GM23338 (cell line): ENCODE measurements at regions not wholly inside any gene's neighbourhood (a gene's known extent, or its start where the extent isn't known, plus 50 kb on each side); places are given as distances from the start of the nearest gene placed in this dataset.

Experiments used
- ATAC-seq: fragments of 200-7000 bp; cut with Tn5 transposase; 3 replicates; pipeline ENCODE4 v1.9.1; 2020
- DNase-seq: peaks from one replicate; pipeline ENCODE4 v3.0.0-alpha.2; 2015; ENCODE audit warnings: low spot score
- H2AFZ ChIP-seq: fragments of 200-600 bp; sonication (generic); 2 replicates; pipeline ENCODE4 v1.8.0; 2016; ENCODE audit warnings: antibody characterized with exemption, mild to moderate bottlenecking, moderate library complexity
- H3F3A ChIP-seq: fragments of 200-600 bp; sonication (generic); replicated peaks from 2 replicates; pipeline ENCODE4 v1.8.0; 2017; ENCODE audit warnings: antibody characterized with exemption, mixed run types, low read depth
- H3K27ac ChIP-seq: fragments of 200-600 bp; sonication (generic); 2 replicates; pipeline ENCODE4 v1.6.1; 2016; ENCODE audit warnings: low read depth
- H3K27me3 ChIP-seq: fragments of 200-600 bp; sonication (generic); 2 replicates; pipeline ENCODE4 v1.8.0; 2016; ENCODE audit warnings: mild to moderate bottlenecking, mixed run types, moderate library complexity; ENCODE audit not compliant: insufficient read depth
- H3K36me3 ChIP-seq: fragments of 200-600 bp; sonication (generic); 2 replicates; pipeline ENCODE4 v1.8.0; 2016; ENCODE audit warnings: mild to moderate bottlenecking; ENCODE audit not compliant: insufficient read depth
- H3K4me1 ChIP-seq: fragments of 200-600 bp; sonication (generic); 2 replicates; pipeline ENCODE4 v1.8.0; 2016; ENCODE audit warnings: mild to moderate bottlenecking, moderate library complexity; ENCODE audit not compliant: insufficient read depth
- H3K4me2 ChIP-seq: fragments of 200-600 bp; sonication (generic); 2 replicates; pipeline ENCODE4 v1.7.1; 2017; ENCODE audit warnings: mixed run types
- H3K4me3 ChIP-seq: fragments of 200-600 bp; sonication (generic); 2 replicates; pipeline ENCODE4 v1.6.1; 2016; ENCODE audit warnings: mixed run types
- H3K79me2 ChIP-seq: fragments of 200-600 bp; sonication (generic); replicated peaks from 2 replicates; pipeline ENCODE4 v1.8.0; 2017; ENCODE audit warnings: mild to moderate bottlenecking; ENCODE audit not compliant: insufficient read depth
- H3K9me2 ChIP-seq: fragments of 200-600 bp; sonication (generic); 2 replicates; pipeline ENCODE4 v1.8.0; 2017; ENCODE audit not compliant: insufficient read depth
- H4K20me1 ChIP-seq: fragments of 200-600 bp; sonication (generic); replicated peaks from 2 replicates; pipeline ENCODE4 v1.8.0; 2017; ENCODE audit warnings: mild to moderate bottlenecking; ENCODE audit not compliant: insufficient read depth
- H3K27ac Mint-ChIP-seq: 2 replicates; pipeline ENCODE4 v1.8.0; 2020; ENCODE audit warnings: inconsistent platforms, mild to moderate bottlenecking, moderate library complexity, mixed read lengths
- H3K27me3 Mint-ChIP-seq: 3 replicates; pipeline ENCODE4 v1.8.0; 2022; ENCODE audit warnings: low read depth, mild to moderate bottlenecking, moderate library complexity, mixed read lengths, inconsistent platforms; ENCODE audit not compliant: insufficient read depth, poor library complexity
- H3K36me3 Mint-ChIP-seq: 3 replicates; pipeline ENCODE4 v1.8.0; 2021; ENCODE audit warnings: low read depth, mild to moderate bottlenecking, inconsistent platforms, moderate library complexity, mixed read lengths
- H3K4me1 Mint-ChIP-seq: 3 replicates; pipeline ENCODE4 v1.8.0; 2020; ENCODE audit warnings: mild to moderate bottlenecking, inconsistent platforms, mixed read lengths
- H3K4me3 Mint-ChIP-seq: 3 replicates; pipeline ENCODE4 v1.8.0; 2021; ENCODE audit warnings: moderate library complexity, mild to moderate bottlenecking, inconsistent platforms, mixed read lengths
- H3K9me3 Mint-ChIP-seq: 3 replicates; pipeline ENCODE4 v1.8.0; 2020; ENCODE audit warnings: moderate library complexity, mild to moderate bottlenecking, inconsistent platforms, mixed read lengths
- CREB1 ChIP-seq: fragments of 250-450 bp; sonication (Bioruptor Pico); IDR thresholded peaks from 2 replicates; pipeline ENCODE4 v1.5.0; 2020; ENCODE audit warnings: low read depth, mild to moderate bottlenecking, moderate library complexity
- EZH2 ChIP-seq: fragments of 200-600 bp; sonication (generic); IDR thresholded peaks from one replicate; pipeline ENCODE4 v1.8.0; 2017; ENCODE audit warnings: antibody characterized with exemption, mild to moderate bottlenecking, low read depth; ENCODE audit not compliant: unreplicated experiment
- EZH2phosphoT487 ChIP-seq: fragments of 200-600 bp; sonication (generic); IDR thresholded peaks from one replicate; pipeline ENCODE4 v1.8.1; 2018; ENCODE audit warnings: antibody characterized with exemption; ENCODE audit not compliant: unreplicated experiment
- JUNB ChIP-seq: IDR thresholded peaks from one replicate; pipeline ENCODE4 v1.6.1; 2016; ENCODE audit warnings: antibody characterized with exemption; ENCODE audit not compliant: unreplicated experiment
- NANOG ChIP-seq: IDR thresholded peaks from 2 replicates; pipeline ENCODE4 v1.6.1; 2016; ENCODE audit warnings: antibody characterized with exemption, borderline replicate concordance
- STAT1 ChIP-seq: IDR thresholded peaks from one replicate; pipeline ENCODE4 v1.6.1; 2016; ENCODE audit warnings: antibody characterized with exemption; ENCODE audit not compliant: unreplicated experiment
- ZNF114 ChIP-seq: fragments of 250-450 bp; sonication (Bioruptor Pico); IDR thresholded peaks from 2 replicates; pipeline ENCODE4 v1.5.0; 2020; ENCODE audit warnings: mild to moderate bottlenecking, moderate library complexity
- ZNF331 ChIP-seq: fragments of 250-450 bp; sonication (Bioruptor Pico); IDR thresholded peaks from 2 replicates; pipeline ENCODE4 v1.5.0; 2020; ENCODE audit warnings: low read depth, mild to moderate bottlenecking, moderate library complexity
- TF ChIP-seq, protein P1 (sequence below): IDR thresholded peaks from one replicate; pipeline ENCODE4 v1.6.1; 2018; ENCODE audit warnings: antibody characterized with exemption; ENCODE audit not compliant: unreplicated experiment
- TF ChIP-seq, protein P2 (sequence below): IDR thresholded peaks from 2 replicates; pipeline ENCODE4 v1.6.1; 2016; ENCODE audit warnings: antibody characterized with exemption
- TF ChIP-seq, protein P3 (sequence below), 2 experiments: fragments of 200-600 bp in 1 of 2; sonication (generic) in 1 of 2; conservative IDR thresholded peaks; 2 replicates each; pipeline versions ENCODE4 v1.5.1 to v1.6.1; 2016 to 2017; ENCODE audit warnings: antibody characterized with exemption in 2 of 2, low read depth in 2 of 2, mild to moderate bottlenecking in 2 of 2, moderate library complexity in 1 of 2
- TF ChIP-seq, protein P4 (sequence below): fragments of 250-450 bp; sonication (Bioruptor Pico); IDR thresholded peaks from 2 replicates; pipeline ENCODE4 v1.5.0; 2020; ENCODE audit warnings: mild to moderate bottlenecking, moderate library complexity

DNA sequence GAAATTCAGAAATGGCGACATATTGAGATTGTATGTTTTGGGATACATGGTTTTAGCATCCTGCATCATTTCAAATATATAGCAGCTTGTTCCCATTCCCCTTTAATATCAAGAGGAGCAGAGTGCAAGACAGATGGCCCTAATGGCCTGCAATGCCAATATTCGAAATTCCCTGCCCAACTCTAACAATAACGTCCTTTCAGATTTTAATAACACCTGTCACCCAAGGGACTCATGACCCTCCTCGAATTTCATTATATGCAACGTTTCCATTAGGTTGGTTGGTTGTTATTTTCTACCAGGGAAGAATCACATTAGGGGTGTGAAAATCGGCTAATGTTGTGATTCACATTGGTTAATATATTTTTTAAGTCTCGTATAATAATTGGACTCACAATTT is 170.0 kb downstream of the TNFSF13B start (continued):
- TF ChIP-seq, protein P1, sequence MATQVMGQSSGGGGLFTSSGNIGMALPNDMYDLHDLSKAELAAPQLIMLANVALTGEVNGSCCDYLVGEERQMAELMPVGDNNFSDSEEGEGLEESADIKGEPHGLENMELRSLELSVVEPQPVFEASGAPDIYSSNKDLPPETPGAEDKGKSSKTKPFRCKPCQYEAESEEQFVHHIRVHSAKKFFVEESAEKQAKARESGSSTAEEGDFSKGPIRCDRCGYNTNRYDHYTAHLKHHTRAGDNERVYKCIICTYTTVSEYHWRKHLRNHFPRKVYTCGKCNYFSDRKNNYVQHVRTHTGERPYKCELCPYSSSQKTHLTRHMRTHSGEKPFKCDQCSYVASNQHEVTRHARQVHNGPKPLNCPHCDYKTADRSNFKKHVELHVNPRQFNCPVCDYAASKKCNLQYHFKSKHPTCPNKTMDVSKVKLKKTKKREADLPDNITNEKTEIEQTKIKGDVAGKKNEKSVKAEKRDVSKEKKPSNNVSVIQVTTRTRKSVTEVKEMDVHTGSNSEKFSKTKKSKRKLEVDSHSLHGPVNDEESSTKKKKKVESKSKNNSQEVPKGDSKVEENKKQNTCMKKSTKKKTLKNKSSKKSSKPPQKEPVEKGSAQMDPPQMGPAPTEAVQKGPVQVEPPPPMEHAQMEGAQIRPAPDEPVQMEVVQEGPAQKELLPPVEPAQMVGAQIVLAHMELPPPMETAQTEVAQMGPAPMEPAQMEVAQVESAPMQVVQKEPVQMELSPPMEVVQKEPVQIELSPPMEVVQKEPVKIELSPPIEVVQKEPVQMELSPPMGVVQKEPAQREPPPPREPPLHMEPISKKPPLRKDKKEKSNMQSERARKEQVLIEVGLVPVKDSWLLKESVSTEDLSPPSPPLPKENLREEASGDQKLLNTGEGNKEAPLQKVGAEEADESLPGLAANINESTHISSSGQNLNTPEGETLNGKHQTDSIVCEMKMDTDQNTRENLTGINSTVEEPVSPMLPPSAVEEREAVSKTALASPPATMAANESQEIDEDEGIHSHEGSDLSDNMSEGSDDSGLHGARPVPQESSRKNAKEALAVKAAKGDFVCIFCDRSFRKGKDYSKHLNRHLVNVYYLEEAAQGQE = no peak
- TF ChIP-seq EZH2phosphoT487 = no peak
- TF ChIP-seq CREB1 (CRISPR knock-in tag) = no peak
- TF ChIP-seq, protein P2, sequence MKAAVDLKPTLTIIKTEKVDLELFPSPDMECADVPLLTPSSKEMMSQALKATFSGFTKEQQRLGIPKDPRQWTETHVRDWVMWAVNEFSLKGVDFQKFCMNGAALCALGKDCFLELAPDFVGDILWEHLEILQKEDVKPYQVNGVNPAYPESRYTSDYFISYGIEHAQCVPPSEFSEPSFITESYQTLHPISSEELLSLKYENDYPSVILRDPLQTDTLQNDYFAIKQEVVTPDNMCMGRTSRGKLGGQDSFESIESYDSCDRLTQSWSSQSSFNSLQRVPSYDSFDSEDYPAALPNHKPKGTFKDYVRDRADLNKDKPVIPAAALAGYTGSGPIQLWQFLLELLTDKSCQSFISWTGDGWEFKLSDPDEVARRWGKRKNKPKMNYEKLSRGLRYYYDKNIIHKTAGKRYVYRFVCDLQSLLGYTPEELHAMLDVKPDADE = no peak
- TF ChIP-seq ZNF114 (CRISPR knock-in tag) = no peak
- TF ChIP-seq, protein P3, sequence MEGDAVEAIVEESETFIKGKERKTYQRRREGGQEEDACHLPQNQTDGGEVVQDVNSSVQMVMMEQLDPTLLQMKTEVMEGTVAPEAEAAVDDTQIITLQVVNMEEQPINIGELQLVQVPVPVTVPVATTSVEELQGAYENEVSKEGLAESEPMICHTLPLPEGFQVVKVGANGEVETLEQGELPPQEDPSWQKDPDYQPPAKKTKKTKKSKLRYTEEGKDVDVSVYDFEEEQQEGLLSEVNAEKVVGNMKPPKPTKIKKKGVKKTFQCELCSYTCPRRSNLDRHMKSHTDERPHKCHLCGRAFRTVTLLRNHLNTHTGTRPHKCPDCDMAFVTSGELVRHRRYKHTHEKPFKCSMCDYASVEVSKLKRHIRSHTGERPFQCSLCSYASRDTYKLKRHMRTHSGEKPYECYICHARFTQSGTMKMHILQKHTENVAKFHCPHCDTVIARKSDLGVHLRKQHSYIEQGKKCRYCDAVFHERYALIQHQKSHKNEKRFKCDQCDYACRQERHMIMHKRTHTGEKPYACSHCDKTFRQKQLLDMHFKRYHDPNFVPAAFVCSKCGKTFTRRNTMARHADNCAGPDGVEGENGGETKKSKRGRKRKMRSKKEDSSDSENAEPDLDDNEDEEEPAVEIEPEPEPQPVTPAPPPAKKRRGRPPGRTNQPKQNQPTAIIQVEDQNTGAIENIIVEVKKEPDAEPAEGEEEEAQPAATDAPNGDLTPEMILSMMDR (conservative IDR thresholded peaks at IDR 0.05; ENCODE audit: low read depth in 2 of 2) = no peak
- TF ChIP-seq NANOG = no peak
- no peak for TF ChIP-seq JUNB
- no peak for TF ChIP-seq STAT1

DNA sequence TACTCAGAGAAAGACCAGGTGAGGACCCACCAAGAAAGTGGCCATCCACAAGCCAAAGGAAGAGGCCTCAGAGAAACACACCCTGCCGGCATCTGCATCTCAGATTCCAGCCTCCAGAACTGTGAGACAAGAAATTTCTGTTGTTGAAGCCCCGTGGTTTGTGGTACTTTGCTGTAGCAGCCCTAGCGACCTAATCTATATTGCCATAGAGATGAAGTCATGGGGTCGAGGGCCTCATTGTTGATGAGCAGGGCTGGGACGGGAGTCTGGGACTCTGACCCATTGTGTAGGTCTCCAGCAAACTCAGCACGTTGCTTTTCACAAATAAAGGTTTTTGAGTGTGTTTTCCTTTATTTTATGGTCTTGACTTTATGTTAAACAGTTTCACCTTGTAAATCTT is 174.9 kb downstream of the TNFSF13B start:
- no peaks in the 10 kb centered on the region for H3K27me3 Mint-ChIP-seq
- TF ChIP-seq, protein P2 = no peak
- TF ChIP-seq EZH2phosphoT487 (no peak), JUNB (no peak), CREB1 (CRISPR knock-in tag) (no peak), EZH2 (no peak), ZNF114 (CRISPR knock-in tag) (no peak), ZNF331 (CRISPR knock-in tag) (no peak)
- TF ChIP-seq, protein P4, sequence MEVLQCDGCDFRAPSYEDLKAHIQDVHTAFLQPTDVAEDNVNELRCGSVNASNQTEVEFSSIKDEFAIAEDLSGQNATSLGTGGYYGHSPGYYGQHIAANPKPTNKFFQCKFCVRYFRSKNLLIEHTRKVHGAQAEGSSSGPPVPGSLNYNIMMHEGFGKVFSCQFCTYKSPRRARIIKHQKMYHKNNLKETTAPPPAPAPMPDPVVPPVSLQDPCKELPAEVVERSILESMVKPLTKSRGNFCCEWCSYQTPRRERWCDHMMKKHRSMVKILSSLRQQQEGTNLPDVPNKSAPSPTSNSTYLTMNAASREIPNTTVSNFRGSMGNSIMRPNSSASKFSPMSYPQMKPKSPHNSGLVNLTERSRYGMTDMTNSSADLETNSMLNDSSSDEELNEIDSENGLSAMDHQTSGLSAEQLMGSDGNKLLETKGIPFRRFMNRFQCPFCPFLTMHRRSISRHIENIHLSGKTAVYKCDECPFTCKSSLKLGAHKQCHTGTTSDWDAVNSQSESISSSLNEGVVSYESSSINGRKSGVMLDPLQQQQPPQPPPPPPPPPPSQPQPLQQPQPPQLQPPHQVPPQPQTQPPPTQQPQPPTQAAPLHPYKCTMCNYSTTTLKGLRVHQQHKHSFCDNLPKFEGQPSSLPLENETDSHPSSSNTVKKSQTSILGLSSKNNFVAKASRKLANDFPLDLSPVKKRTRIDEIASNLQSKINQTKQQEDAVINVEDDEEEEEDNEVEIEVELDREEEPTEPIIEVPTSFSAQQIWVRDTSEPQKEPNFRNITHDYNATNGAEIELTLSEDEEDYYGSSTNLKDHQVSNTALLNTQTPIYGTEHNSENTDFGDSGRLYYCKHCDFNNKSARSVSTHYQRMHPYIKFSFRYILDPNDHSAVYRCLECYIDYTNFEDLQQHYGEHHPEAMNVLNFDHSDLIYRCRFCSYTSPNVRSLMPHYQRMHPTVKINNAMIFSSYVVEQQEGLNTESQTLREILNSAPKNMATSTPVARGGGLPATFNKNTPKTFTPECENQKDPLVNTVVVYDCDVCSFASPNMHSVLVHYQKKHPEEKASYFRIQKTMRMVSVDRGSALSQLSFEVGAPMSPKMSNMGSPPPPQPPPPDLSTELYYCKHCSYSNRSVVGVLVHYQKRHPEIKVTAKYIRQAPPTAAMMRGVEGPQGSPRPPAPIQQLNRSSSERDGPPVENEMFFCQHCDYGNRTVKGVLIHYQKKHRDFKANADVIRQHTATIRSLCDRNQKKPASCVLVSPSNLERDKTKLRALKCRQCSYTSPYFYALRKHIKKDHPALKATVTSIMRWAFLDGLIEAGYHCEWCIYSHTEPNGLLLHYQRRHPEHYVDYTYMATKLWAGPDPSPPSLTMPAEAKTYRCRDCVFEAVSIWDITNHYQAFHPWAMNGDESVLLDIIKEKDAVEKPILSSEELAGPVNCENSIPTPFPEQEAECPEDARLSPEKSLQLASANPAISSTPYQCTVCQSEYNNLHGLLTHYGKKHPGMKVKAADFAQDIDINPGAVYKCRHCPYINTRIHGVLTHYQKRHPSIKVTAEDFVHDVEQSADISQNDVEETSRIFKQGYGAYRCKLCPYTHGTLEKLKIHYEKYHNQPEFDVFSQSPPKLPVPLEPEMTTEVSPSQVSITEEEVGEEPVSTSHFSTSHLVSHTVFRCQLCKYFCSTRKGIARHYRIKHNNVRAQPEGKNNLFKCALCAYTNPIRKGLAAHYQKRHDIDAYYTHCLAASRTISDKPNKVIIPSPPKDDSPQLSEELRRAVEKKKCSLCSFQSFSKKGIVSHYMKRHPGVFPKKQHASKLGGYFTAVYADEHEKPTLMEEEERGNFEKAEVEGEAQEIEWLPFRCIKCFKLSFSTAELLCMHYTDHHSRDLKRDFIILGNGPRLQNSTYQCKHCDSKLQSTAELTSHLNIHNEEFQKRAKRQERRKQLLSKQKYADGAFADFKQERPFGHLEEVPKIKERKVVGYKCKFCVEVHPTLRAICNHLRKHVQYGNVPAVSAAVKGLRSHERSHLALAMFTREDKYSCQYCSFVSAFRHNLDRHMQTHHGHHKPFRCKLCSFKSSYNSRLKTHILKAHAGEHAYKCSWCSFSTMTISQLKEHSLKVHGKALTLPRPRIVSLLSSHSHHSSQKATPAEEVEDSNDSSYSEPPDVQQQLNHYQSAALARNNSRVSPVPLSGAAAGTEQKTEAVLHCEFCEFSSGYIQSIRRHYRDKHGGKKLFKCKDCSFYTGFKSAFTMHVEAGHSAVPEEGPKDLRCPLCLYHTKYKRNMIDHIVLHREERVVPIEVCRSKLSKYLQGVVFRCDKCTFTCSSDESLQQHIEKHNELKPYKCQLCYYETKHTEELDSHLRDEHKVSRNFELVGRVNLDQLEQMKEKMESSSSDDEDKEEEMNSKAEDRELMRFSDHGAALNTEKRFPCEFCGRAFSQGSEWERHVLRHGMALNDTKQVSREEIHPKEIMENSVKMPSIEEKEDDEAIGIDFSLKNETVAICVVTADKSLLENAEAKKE = no peak

More for the DNA sequence above, 174.9 kb downstream of the TNFSF13B start:
- no peak overlapping the region for H3K4me2 ChIP-seq
- DNase-seq (no peak), ATAC-seq (no peak)
- Mint-ChIP-seq H3K36me3 (no peaks in the 10 kb centered on the region), H3K27ac (no peak overlapping the region), H3K4me1 (peaks cover 8% of the 10 kb centered on the region; the same call in 2 of the 3 replicates), H3K4me3 (no peak overlapping the region), H3K9me3 (no peaks in the 10 kb centered on the region)
- H3K36me3 ChIP-seq = no peaks in the 10 kb centered on the region
- no peaks in the 10 kb centered on the region for H4K20me1 ChIP-seq
- H3K27me3 ChIP-seq = no peaks in the 10 kb centered on the region
- no peak overlapping the region for H2AFZ ChIP-seq
- H3K9me2 ChIP-seq = peaks cover 3% of the 10 kb centered on the region; the same call in 1 of the 2 replicates
- H3F3A ChIP-seq = no peaks in the 10 kb centered on the region
- H3K4me3 ChIP-seq = no peak overlapping the region
- no peak overlapping the region for H3K27ac ChIP-seq
- no peaks in the 10 kb centered on the region for H3K79me2 ChIP-seq
- no peaks in the 10 kb centered on the region for H3K4me1 ChIP-seq
